ENCODE measurements at regions not wholly inside any gene's neighbourhood (a gene's known extent, or its start where the extent isn't known, plus 50 kb on each side); places are given as distances from the start of the nearest gene placed in this dataset.

- TF ChIP-seq REST (IDR thresholded peaks at IDR 0.05; ENCODE audit: low read depth) (no peak), TCF12 (IDR thresholded peaks at IDR 0.05; ENCODE audit: low read depth) (no peak), EP300 (IDR thresholded peaks at IDR 0.05; ENCODE audit: borderline replicate concordance) (no peak), FOXM1 (IDR thresholded peaks at IDR 0.05; ENCODE audit: borderline replicate concordance, low read depth) (no peak), CEBPB (IDR thresholded peaks at IDR 0.05) (no peak), YY1 (IDR thresholded peaks at IDR 0.05; ENCODE audit: low read depth) (no peak), TEAD4 (IDR thresholded peaks at IDR 0.05) (no peak), EGR1 (IDR thresholded peaks at IDR 0.05) (no peak), CREB1 (IDR thresholded peaks at IDR 0.05; ENCODE audit: low read depth) (no peak), RAD21 (IDR thresholded peaks at IDR 0.05; ENCODE audit: low read depth) (no peak), MAX (IDR thresholded peaks at IDR 0.05) (no peak)
Measured at GRCh38 chr7:81604075-81604807, 165.6 kb downstream of the HGF start.

GRCh38 chr7:81600608-81601007, 169.2 kb downstream of the HGF start:
- TF ChIP-seq EGR1 (IDR thresholded peaks at IDR 0.05) (no peak), TEAD4 (IDR thresholded peaks at IDR 0.05) (no peak), TCF12 (IDR thresholded peaks at IDR 0.05; ENCODE audit: low read depth) (no peak), CEBPB (IDR thresholded peaks at IDR 0.05) (no peak), EP300 (IDR thresholded peaks at IDR 0.05; ENCODE audit: borderline replicate concordance) (no peak), ZBTB7A (IDR thresholded peaks at IDR 0.05; ENCODE audit: low read depth) (no peak), REST (IDR thresholded peaks at IDR 0.05; ENCODE audit: low read depth) (no peak), NFIC (IDR thresholded peaks at IDR 0.05) (no peak), RAD21 (IDR thresholded peaks at IDR 0.05; ENCODE audit: low read depth) (no peak), TAF1 (IDR thresholded peaks at IDR 0.05; ENCODE audit: low read depth) (no peak), USF1 (IDR thresholded peaks at IDR 0.05) (no peak), FOXM1 (IDR thresholded peaks at IDR 0.05; ENCODE audit: borderline replicate concordance, low read depth) (no peak), YY1 (IDR thresholded peaks at IDR 0.05; ENCODE audit: low read depth) (no peak), MAX (IDR thresholded peaks at IDR 0.05) (no peak), CREB1 (IDR thresholded peaks at IDR 0.05; ENCODE audit: low read depth) (no peak)

- no peak for TF ChIP-seq TEAD4 (IDR thresholded peaks at IDR 0.05)
- no peak for TF ChIP-seq EP300 (IDR thresholded peaks at IDR 0.05; ENCODE audit: borderline replicate concordance)
- TF ChIP-seq RAD21 (IDR thresholded peaks at IDR 0.05; ENCODE audit: low read depth): no peak
- TF ChIP-seq FOXM1 (IDR thresholded peaks at IDR 0.05; ENCODE audit: borderline replicate concordance, low read depth): no peak
- no peak for TF ChIP-seq USF1 (IDR thresholded peaks at IDR 0.05)
- TF ChIP-seq TAF1 (IDR thresholded peaks at IDR 0.05; ENCODE audit: low read depth): no peak
- no peak for TF ChIP-seq REST (IDR thresholded peaks at IDR 0.05; ENCODE audit: low read depth)
- no peak for TF ChIP-seq CREB1 (IDR thresholded peaks at IDR 0.05; ENCODE audit: low read depth)
- TF ChIP-seq NFIC (IDR thresholded peaks at IDR 0.05): no peak
- TF ChIP-seq CEBPB (IDR thresholded peaks at IDR 0.05): no peak
- TF ChIP-seq YY1 (IDR thresholded peaks at IDR 0.05; ENCODE audit: low read depth): no peak
- no peak for TF ChIP-seq ZBTB7A (IDR thresholded peaks at IDR 0.05; ENCODE audit: low read depth)
- TF ChIP-seq TCF12 (IDR thresholded peaks at IDR 0.05; ENCODE audit: low read depth): no peak
- no peak for TF ChIP-seq MAX (IDR thresholded peaks at IDR 0.05)
- TF ChIP-seq EGR1 (IDR thresholded peaks at IDR 0.05): no peak
Measured at GRCh38 chr7:81598951-81599350, 170.9 kb downstream of the HGF start.

- TF ChIP-seq TEAD4 (IDR thresholded peaks at IDR 0.05) (no peak), CREB1 (IDR thresholded peaks at IDR 0.05; ENCODE audit: low read depth) (no peak), TCF12 (IDR thresholded peaks at IDR 0.05; ENCODE audit: low read depth) (no peak), FOXM1 (IDR thresholded peaks at IDR 0.05; ENCODE audit: borderline replicate concordance, low read depth) (no peak), MAX (IDR thresholded peaks at IDR 0.05) (no peak), USF1 (IDR thresholded peaks at IDR 0.05) (no peak), EGR1 (IDR thresholded peaks at IDR 0.05) (no peak), CEBPB (IDR thresholded peaks at IDR 0.05) (no peak), EP300 (IDR thresholded peaks at IDR 0.05; ENCODE audit: borderline replicate concordance) (no peak), TAF1 (IDR thresholded peaks at IDR 0.05; ENCODE audit: low read depth) (no peak), REST (IDR thresholded peaks at IDR 0.05; ENCODE audit: low read depth) (no peak), YY1 (IDR thresholded peaks at IDR 0.05; ENCODE audit: low read depth) (no peak), NFIC (IDR thresholded peaks at IDR 0.05) (no peak), ZBTB7A (IDR thresholded peaks at IDR 0.05; ENCODE audit: low read depth) (no peak), RAD21 (IDR thresholded peaks at IDR 0.05; ENCODE audit: low read depth) (no peak)
Measured at GRCh38 chr7:81594767-81595166, 175.1 kb downstream of the HGF start.

Data from Ishikawa (cell line).